ENCODE measurements at regions not wholly inside any gene's neighbourhood (a gene's known extent, or its start where the extent isn't known, plus 50 kb on each side); places are given as distances from the start of the nearest gene placed in this dataset.

GRCh38 chr3:132247211-132247610 is 70.0 kb upstream of the ACP3 start:
- TF ChIP-seq CREB1 (IDR thresholded peaks at IDR 0.05; ENCODE audit: low read depth) = no peak
- TF ChIP-seq TCF12 (IDR thresholded peaks at IDR 0.05; ENCODE audit: low read depth) = no peak
- no peak for TF ChIP-seq ZBTB7A (IDR thresholded peaks at IDR 0.05; ENCODE audit: low read depth)
- TF ChIP-seq REST (IDR thresholded peaks at IDR 0.05; ENCODE audit: low read depth) = no peak
- TF ChIP-seq MAX (IDR thresholded peaks at IDR 0.05) = no peak
- TF ChIP-seq TEAD4 (IDR thresholded peaks at IDR 0.05) = no peak
- no peak for TF ChIP-seq YY1 (IDR thresholded peaks at IDR 0.05; ENCODE audit: low read depth)
- TF ChIP-seq RAD21 (IDR thresholded peaks at IDR 0.05; ENCODE audit: low read depth) = no peak
- no peak for TF ChIP-seq NFIC (IDR thresholded peaks at IDR 0.05)
- no peak for TF ChIP-seq FOXM1 (IDR thresholded peaks at IDR 0.05; ENCODE audit: borderline replicate concordance, low read depth)
- no peak for TF ChIP-seq USF1 (IDR thresholded peaks at IDR 0.05)

- no peak for TF ChIP-seq REST (IDR thresholded peaks at IDR 0.05; ENCODE audit: low read depth)
- TF ChIP-seq YY1 (IDR thresholded peaks at IDR 0.05; ENCODE audit: low read depth) = no peak
- no peak for TF ChIP-seq EP300 (IDR thresholded peaks at IDR 0.05; ENCODE audit: borderline replicate concordance)
These were observed 68.7 kb upstream of the ACP3 start for GRCh38 chr3:132248490-132248889.

- TF ChIP-seq EGR1 (IDR thresholded peaks at IDR 0.05) = no peak
- peak; percentile 72 for TF ChIP-seq RAD21 (IDR thresholded peaks at IDR 0.05; ENCODE audit: low read depth)
These were observed 63.8 kb upstream of the ACP3 start for GRCh38 chr3:132253262-132253878.

- TF ChIP-seq YY1 (IDR thresholded peaks at IDR 0.05; ENCODE audit: low read depth) (no peak), CREB1 (IDR thresholded peaks at IDR 0.05; ENCODE audit: low read depth) (no peak), REST (IDR thresholded peaks at IDR 0.05; ENCODE audit: low read depth) (no peak), USF1 (IDR thresholded peaks at IDR 0.05) (no peak), EGR1 (IDR thresholded peaks at IDR 0.05) (no peak), FOXM1 (IDR thresholded peaks at IDR 0.05; ENCODE audit: borderline replicate concordance, low read depth) (no peak), EP300 (IDR thresholded peaks at IDR 0.05; ENCODE audit: borderline replicate concordance) (no peak), CEBPB (IDR thresholded peaks at IDR 0.05) (no peak), MAX (IDR thresholded peaks at IDR 0.05) (no peak), TCF12 (IDR thresholded peaks at IDR 0.05; ENCODE audit: low read depth) (no peak)
These were observed 63.0 kb upstream of the ACP3 start for GRCh38 chr3:132254076-132254755.

- no peak for TF ChIP-seq RAD21 (IDR thresholded peaks at IDR 0.05; ENCODE audit: low read depth)
- TF ChIP-seq CEBPB (IDR thresholded peaks at IDR 0.05) = no peak
- TF ChIP-seq REST (IDR thresholded peaks at IDR 0.05; ENCODE audit: low read depth) = no peak
- no peak for TF ChIP-seq CREB1 (IDR thresholded peaks at IDR 0.05; ENCODE audit: low read depth)
- no peak for TF ChIP-seq TEAD4 (IDR thresholded peaks at IDR 0.05)
- no peak for TF ChIP-seq USF1 (IDR thresholded peaks at IDR 0.05)
- TF ChIP-seq MAX (IDR thresholded peaks at IDR 0.05) = no peak
- no peak for TF ChIP-seq NFIC (IDR thresholded peaks at IDR 0.05)
- TF ChIP-seq TAF1 (IDR thresholded peaks at IDR 0.05; ENCODE audit: low read depth) = no peak
- no peak for TF ChIP-seq EP300 (IDR thresholded peaks at IDR 0.05; ENCODE audit: borderline replicate concordance)
- no peak for TF ChIP-seq YY1 (IDR thresholded peaks at IDR 0.05; ENCODE audit: low read depth)
- no peak for TF ChIP-seq ZBTB7A (IDR thresholded peaks at IDR 0.05; ENCODE audit: low read depth)
These were observed 62.0 kb upstream of the ACP3 start for GRCh38 chr3:132255041-132255745.

Data from Ishikawa (cell line).